ENCODE measurements at regions not wholly inside any gene's neighbourhood (a gene's known extent, or its start where the extent isn't known, plus 50 kb on each side); places are given as distances from the start of the nearest gene placed in this dataset.

GRCh38 chr13:109694972-109695371 lies 91.4 kb downstream of the IRS2 start:
- Histone ChIP-seq H4K20me1 (ENCODE audit: control insufficient read depth, insufficient read depth) (no peaks in the 10 kb centered on the region), H3K36me3 (ENCODE audit: control insufficient read depth in 2 of 2, insufficient read depth in 2 of 2, low read length in 1 of 2) (no peaks in the 10 kb centered on the region), H3K4me1 (ENCODE audit: control insufficient read depth, insufficient read depth, low read length) (no peaks in the 10 kb centered on the region), H3K27me3 (replicated peaks in 1 of 2; ENCODE audit: control insufficient read depth in 2 of 2, insufficient read depth in 2 of 2, low read length in 1 of 2) (no peaks in the 10 kb centered on the region), H3K27ac (ENCODE audit: control insufficient read depth, insufficient read depth) (no peak overlapping the region), H3K4me2 (ENCODE audit: control insufficient read depth, insufficient read depth) (no peak overlapping the region), H3K4me3 (no peak overlapping the region), H2AFZ (ENCODE audit: control insufficient read depth, low read depth, low read length) (no peak overlapping the region), H3K9me3 (replicated peaks; ENCODE audit: control insufficient read depth, insufficient read depth, low read length) (no peaks in the 10 kb centered on the region), H3K79me2 (ENCODE audit: control insufficient read depth, insufficient read depth, low read length) (no peaks in the 10 kb centered on the region), H3K9ac (ENCODE audit: control insufficient read depth, insufficient read depth, low read length) (no peak overlapping the region)
- ChIA-PET POLR2A (no interaction called here), CTCF (no interaction called here), RAD21 (ENCODE audit: unreplicated experiment) (no interaction called here), SMC1A (ENCODE audit: uncharacterized antibody, unreplicated experiment) (no interaction called here)
- in situ Hi-C loops (cut with MboI) = no loop called here
- DNase-seq (ENCODE audit: low read depth, low spot score) (no peak), ATAC-seq (no peak), FAIRE-seq (no peak)
- WGBS (ENCODE audit: insufficient coverage, insufficient replicate concordance, low lambda C conversion rate, missing lambda C conversion rate) = 44% methylated on average over 4 of the region's 4 CpGs
- TF ChIP-seq CBX5 (IDR thresholded peaks at IDR 0.05; ENCODE audit: low read depth) (no peak), ZBED1 (IDR thresholded peaks at IDR 0.05; ENCODE audit: borderline replicate concordance) (no peak), CBX3 (IDR thresholded peaks at IDR 0.05; ENCODE audit: borderline replicate concordance, low read depth) (no peak), MAX (IDR thresholded peaks at IDR 0.05; ENCODE audit: low read depth, low read length) (no peak), NR2C1 (IDR thresholded peaks at IDR 0.05) (no peak), POLR2AphosphoS2 (IDR thresholded peaks at IDR 0.05; ENCODE audit: low read depth, low read length) (no peak), MXI1 (IDR thresholded peaks at IDR 0.05; ENCODE audit: low read depth, low read length) (no peak), JUNB (IDR thresholded peaks at IDR 0.05) (no peak)
- no TSS peak for BruUV-seq (replicated peaks)
- intact Hi-C loops (cut with micrococcal nuclease; ENCODE audit: unreplicated experiment) = no loop called here

- POLR2A ChIA-PET = no interaction called here
- Histone ChIP-seq H2AFZ (ENCODE audit: control insufficient read depth, low read depth, low read length) (no peak overlapping the region), H3K27ac (ENCODE audit: control insufficient read depth, insufficient read depth) (no peak overlapping the region), H3K9me3 (replicated peaks; ENCODE audit: control insufficient read depth, insufficient read depth, low read length) (no peaks in the 10 kb centered on the region), H4K20me1 (ENCODE audit: control insufficient read depth, insufficient read depth) (no peaks in the 10 kb centered on the region), H3K9ac (ENCODE audit: control insufficient read depth, insufficient read depth, low read length) (no peak overlapping the region), H3K79me2 (ENCODE audit: control insufficient read depth, insufficient read depth, low read length) (no peaks in the 10 kb centered on the region), H3K27me3 (replicated peaks in 1 of 2; ENCODE audit: control insufficient read depth in 2 of 2, insufficient read depth in 2 of 2, low read length in 1 of 2) (no peaks in the 10 kb centered on the region), H3K36me3 (ENCODE audit: control insufficient read depth in 2 of 2, insufficient read depth in 2 of 2, low read length in 1 of 2) (no peaks in the 10 kb centered on the region), H3K4me2 (ENCODE audit: control insufficient read depth, insufficient read depth) (no peak overlapping the region), H3K4me3 (no peak overlapping the region), H3K4me1 (ENCODE audit: control insufficient read depth, insufficient read depth, low read length) (no peaks in the 10 kb centered on the region)
- CTCF ChIA-PET = no interaction called here
- in situ Hi-C loops (cut with MboI) (no loop called here), intact Hi-C loops (cut with micrococcal nuclease; ENCODE audit: unreplicated experiment) (no loop called here)
- FAIRE-seq (no peak), ATAC-seq (no peak), DNase-seq (ENCODE audit: low read depth, low spot score) (no peak)
- RAD21 ChIA-PET (ENCODE audit: unreplicated experiment) = no interaction called here
- SMC1A ChIA-PET (ENCODE audit: uncharacterized antibody, unreplicated experiment) = no interaction called here
- WGBS (ENCODE audit: insufficient coverage, insufficient replicate concordance, low lambda C conversion rate, missing lambda C conversion rate) = 7% methylated on average over 4 of the region's 4 CpGs
- BruUV-seq (replicated peaks) = no TSS peak
- TF ChIP-seq FOXM1 (IDR thresholded peaks at IDR 0.05; ENCODE audit: low read depth, low read length) (no peak), E4F1 (IDR thresholded peaks at IDR 0.05; ENCODE audit: borderline replicate concordance, partially characterized antibody) (no peak), NRF1 (conservative IDR thresholded peaks at IDR 0.05; ENCODE audit: low read depth, low read length) (no peak), ZNF274 (IDR thresholded peaks at IDR 0.05; ENCODE audit: insufficient read depth, insufficient read length) (no peak), REST (IDR thresholded peaks at IDR 0.05; ENCODE audit: low read depth, low read length) (no peak), RAD21 (IDR thresholded peaks at IDR 0.05; ENCODE audit: insufficient read depth, low read depth, low read length) (no peak)
Observed at GRCh38 chr13:109693213-109693612, 93.2 kb downstream of the IRS2 start.

Measured in GM12878 (cell line).